Effector memory CD4-positive, alpha-beta T cell (primary cell): ENCODE measurements at regions not wholly inside any gene's neighbourhood (a gene's known extent, or its start where the extent isn't known, plus 50 kb on each side); places are given as distances from the start of the nearest gene placed in this dataset.
"Not testable (repeated sequence)": the region's sequence is repeated elsewhere in the genome, so short reads cannot be mapped to it uniquely, and the experiment has no call there.

Experiments
- DNase-seq, 3 donors: peaks; one replicate each; pipeline ENCODE4 v3.0.0-alpha.2; 2020
- H3K27ac ChIP-seq: 2 replicates; pipeline ENCODE4 v1.7.0; 2013; ENCODE audit warnings: mild to moderate bottlenecking, low read length, moderate library complexity; ENCODE audit not compliant: insufficient read depth, poor library complexity, severe bottlenecking
- H3K27me3 ChIP-seq: replicated peaks from 2 replicates; pipeline ENCODE4 v1.7.0; 2013; ENCODE audit warnings: mild to moderate bottlenecking, low read length; ENCODE audit not compliant: insufficient read depth, control insufficient read depth, poor library complexity, severe bottlenecking
- H3K36me3 ChIP-seq: 2 replicates; pipeline ENCODE4 v1.7.0; 2013; ENCODE audit warnings: mild to moderate bottlenecking, low read length, moderate library complexity; ENCODE audit not compliant: control insufficient read depth, insufficient read depth
- H3K4me1 ChIP-seq: 2 replicates; pipeline ENCODE4 v1.7.0; 2013; ENCODE audit warnings: low read length, mild to moderate bottlenecking; ENCODE audit not compliant: control insufficient read depth, insufficient read depth, poor library complexity, severe bottlenecking
- H3K4me3 ChIP-seq: 2 replicates; pipeline ENCODE4 v1.7.0; 2013; ENCODE audit warnings: low read length, low read depth, mild to moderate bottlenecking; ENCODE audit not compliant: insufficient read depth, poor library complexity, severe bottlenecking
- H3K9me3 ChIP-seq: 2 replicates; pipeline ENCODE4 v1.7.0; 2013; ENCODE audit warnings: mild to moderate bottlenecking, low read length, moderate library complexity; ENCODE audit not compliant: control insufficient read depth

DNA sequence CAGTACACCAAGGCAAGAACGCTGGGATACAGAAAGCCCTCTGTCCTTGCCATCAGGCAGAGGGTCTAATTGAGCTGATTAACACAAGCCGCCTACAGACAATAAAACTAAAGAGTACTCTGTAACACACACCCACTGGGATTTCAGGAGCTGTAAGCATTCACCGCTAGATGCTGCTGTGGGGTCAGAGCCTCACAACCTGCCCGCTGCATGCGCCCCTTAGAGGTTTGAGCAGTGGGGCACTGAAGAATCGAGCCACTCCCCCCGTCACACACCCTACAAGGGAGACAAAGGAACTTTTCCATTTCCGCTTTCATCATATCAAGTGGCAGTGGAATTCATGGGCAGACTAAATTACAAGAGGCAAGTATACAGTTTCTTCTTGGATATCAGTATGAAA lies 1080.6 kb downstream of the PCDH17 start:
- Histone ChIP-seq H3K27me3 (no peaks in the 10 kb centered on the region), H3K36me3 (no peaks in the 10 kb centered on the region), H3K9me3 (no peaks in the 10 kb centered on the region), H3K27ac (no peak overlapping the region), H3K4me3 (no peak overlapping the region), H3K4me1 (no peaks in the 10 kb centered on the region)
- DNase-seq, result no peak

DNA sequence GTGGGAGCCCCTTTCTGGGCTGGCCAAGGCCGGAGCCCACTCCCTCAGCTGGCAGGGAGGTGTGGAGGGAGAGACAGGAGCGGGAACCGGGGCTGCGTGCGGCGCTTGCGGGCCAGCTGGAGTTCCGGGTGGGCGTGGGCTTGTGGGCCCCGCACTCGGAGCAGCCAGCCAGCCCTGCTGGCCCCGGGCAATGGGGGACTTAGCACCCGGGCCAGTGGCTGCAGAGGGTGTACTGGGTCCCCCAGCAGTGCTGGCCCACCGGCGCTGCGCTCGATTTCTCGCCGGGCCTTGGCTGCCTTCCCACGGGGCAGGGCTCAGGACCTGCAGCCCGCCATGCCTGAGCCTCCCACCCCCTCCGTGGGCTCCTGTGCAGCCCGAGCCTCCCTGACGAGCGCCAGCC lies 1082.5 kb downstream of the PCDH17 start:
- not testable (repeated sequence) for H3K27me3 ChIP-seq, H3K27ac ChIP-seq, H3K4me1 ChIP-seq, H3K36me3 ChIP-seq, H3K9me3 ChIP-seq, DNase-seq, H3K4me3 ChIP-seq

GRCh38 chr13:58721273-58721672 lies 1089.7 kb downstream of the PCDH17 start:
- no peaks in the 10 kb centered on the region for H3K9me3 ChIP-seq
- no peak for DNase-seq
- no peaks in the 10 kb centered on the region for H3K36me3 ChIP-seq
- no peak overlapping the region for H3K4me3 ChIP-seq
- H3K27ac ChIP-seq, result no peak overlapping the region
- H3K27me3 ChIP-seq, result no peaks in the 10 kb centered on the region
- no peaks in the 10 kb centered on the region for H3K4me1 ChIP-seq

DNA sequence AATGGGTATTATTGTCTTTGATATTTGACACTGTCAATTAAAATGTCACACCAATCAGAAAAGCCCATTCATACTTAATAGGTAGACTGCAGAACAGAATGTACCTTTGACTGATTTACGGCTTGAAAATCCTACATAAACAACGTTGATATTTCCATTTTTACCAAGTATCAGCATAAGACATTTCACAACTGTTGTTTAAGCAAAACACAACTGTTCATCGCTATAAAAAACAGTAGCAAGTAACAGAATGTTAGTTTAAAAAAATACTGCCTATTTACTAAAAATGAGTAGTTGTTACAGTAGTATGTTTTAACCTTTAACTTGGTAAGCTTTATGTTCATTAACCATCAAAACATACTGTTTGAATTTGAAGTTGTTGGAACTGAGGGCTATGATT lies 1096.6 kb downstream of the PCDH17 start:
- Histone ChIP-seq H3K27ac (no peak overlapping the region), H3K4me3 (no peak overlapping the region), H3K36me3 (no peaks in the 10 kb centered on the region), H3K4me1 (no peaks in the 10 kb centered on the region), H3K9me3 (no peaks in the 10 kb centered on the region), H3K27me3 (no peaks in the 10 kb centered on the region)
- no peak for DNase-seq

- H3K36me3 ChIP-seq, result no peaks in the 10 kb centered on the region
Measured at GRCh38 chr13:58729361-58729760, 1097.8 kb downstream of the PCDH17 start.

GRCh38 chr13:58744686-58745085 lies 1113.1 kb downstream of the PCDH17 start:
- H3K27me3 ChIP-seq, result no peaks in the 10 kb centered on the region
- no peak for DNase-seq
- H3K36me3 ChIP-seq, result no peaks in the 10 kb centered on the region
- no peaks in the 10 kb centered on the region for H3K4me1 ChIP-seq
- no peak overlapping the region for H3K27ac ChIP-seq
- H3K4me3 ChIP-seq, result no peak overlapping the region
- H3K9me3 ChIP-seq, result no peaks in the 10 kb centered on the region

More at GRCh38 chr13:58729361-58729760, 1097.8 kb downstream of the PCDH17 start:
- Histone ChIP-seq H3K4me1 (no peaks in the 10 kb centered on the region), H3K27ac (no peak overlapping the region), H3K9me3 (no peaks in the 10 kb centered on the region), H3K27me3 (no peaks in the 10 kb centered on the region), H3K4me3 (no peak overlapping the region)
- DNase-seq, result no peak

- no peak for DNase-seq
- Histone ChIP-seq H3K9me3 (no peaks in the 10 kb centered on the region), H3K4me1 (no peaks in the 10 kb centered on the region), H3K27ac (no peak overlapping the region), H3K4me3 (no peak overlapping the region), H3K36me3 (no peaks in the 10 kb centered on the region), H3K27me3 (no peaks in the 10 kb centered on the region)
Measured at GRCh38 chr13:58767566-58767965, 1136.0 kb downstream of the PCDH17 start.

- DNase-seq, result no peak
- H3K9me3 ChIP-seq, result no peaks in the 10 kb centered on the region
Measured at GRCh38 chr13:58773280-58773859, 1141.8 kb downstream of the PCDH17 start.

GRCh38 chr13:58782736-58783135 lies 1151.2 kb downstream of the PCDH17 start:
- Histone ChIP-seq H3K36me3 (no peaks in the 10 kb centered on the region), H3K4me1 (no peaks in the 10 kb centered on the region), H3K4me3 (no peak overlapping the region), H3K27ac (no peak overlapping the region), H3K27me3 (no peaks in the 10 kb centered on the region), H3K9me3 (no peaks in the 10 kb centered on the region)
- no peak for DNase-seq

More at GRCh38 chr13:58773280-58773859, 1141.8 kb downstream of the PCDH17 start:
- Histone ChIP-seq H3K27me3 (no peaks in the 10 kb centered on the region), H3K4me1 (no peaks in the 10 kb centered on the region), H3K27ac (no peak overlapping the region), H3K4me3 (no peak overlapping the region), H3K36me3 (no peaks in the 10 kb centered on the region)

DNA sequence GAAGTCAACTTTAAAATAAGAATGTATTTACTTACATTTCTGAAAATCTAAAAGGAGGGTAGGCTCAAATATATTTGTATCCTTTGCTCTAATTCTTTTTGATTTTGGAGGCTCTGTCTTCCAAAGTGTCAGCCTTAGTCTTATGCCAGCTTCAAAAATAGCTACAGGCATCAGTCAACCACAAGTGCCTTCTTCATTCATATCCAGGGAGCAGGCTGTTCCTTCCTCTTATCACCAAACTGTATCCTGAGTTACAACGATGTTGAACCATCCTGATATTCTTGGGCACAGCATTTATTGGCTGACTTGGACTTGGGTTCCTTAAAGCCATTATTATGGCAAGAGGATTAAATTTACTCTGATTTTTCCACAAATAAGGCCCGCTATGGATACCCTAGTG lies 1161.3 kb downstream of the PCDH17 start:
- no peaks in the 10 kb centered on the region for H3K27me3 ChIP-seq
- H3K36me3 ChIP-seq, result no peaks in the 10 kb centered on the region
- H3K4me1 ChIP-seq, result no peaks in the 10 kb centered on the region
- no peaks in the 10 kb centered on the region for H3K9me3 ChIP-seq
- H3K4me3 ChIP-seq, result no peak overlapping the region
- no peak overlapping the region for H3K27ac ChIP-seq
- DNase-seq, result no peak
